Calu3 (cell line): ENCODE measurements at regions not wholly inside any gene's neighbourhood (a gene's known extent, or its start where the extent isn't known, plus 50 kb on each side); places are given as distances from the start of the nearest gene placed in this dataset.

Experiments
- BruUV-seq: library from RNA; stranded (reverse); fragments of 400-500 nt; replicated peaks from 2 replicates; lab custom pipeline; 2021; lab: Mats Ljungman, UMichigan
- CTCF ChIA-PET: fragments of 300-600 bp; sonication (Branson Sonifier 250); formaldehyde crosslinking; loops from one replicate; lab custom pipeline; 2022; ENCODE audit warnings: antibody characterized with exemption; lab: Charles Lee
- DNase-seq: peaks from one replicate; pipeline ENCODE4 v3.0.0; 2022
- H3K27ac Mint-ChIP-seq: one replicate; pipeline ENCODE4 v1.8.0; 2022; ENCODE audit warnings: mixed read lengths; ENCODE audit not compliant: unreplicated experiment
- H3K27me3 Mint-ChIP-seq: one replicate; pipeline ENCODE4 v1.8.0; 2022; ENCODE audit warnings: mixed read lengths; ENCODE audit not compliant: unreplicated experiment
- H3K36me3 Mint-ChIP-seq: one replicate; pipeline ENCODE4 v1.8.0; 2022; ENCODE audit warnings: mild to moderate bottlenecking, moderate library complexity, mixed read lengths; ENCODE audit not compliant: insufficient read depth, unreplicated experiment
- H3K4me1 Mint-ChIP-seq: one replicate; pipeline ENCODE4 v1.8.0; 2022; ENCODE audit warnings: mild to moderate bottlenecking, low read depth, mixed read lengths; ENCODE audit not compliant: unreplicated experiment
- H3K4me3 Mint-ChIP-seq: one replicate; pipeline ENCODE4 v1.8.0; 2022; ENCODE audit warnings: mild to moderate bottlenecking, low read depth, moderate library complexity, mixed read lengths; ENCODE audit not compliant: unreplicated experiment
- H3K9me3 Mint-ChIP-seq: one replicate; pipeline ENCODE4 v1.8.0; 2022; ENCODE audit warnings: low read depth, mixed read lengths; ENCODE audit not compliant: unreplicated experiment
- intact Hi-C: fragments of 100-400 bp; cut with micrococcal nuclease; formaldehyde crosslinking; loops from one replicate; pipeline ENCODE4 v1.10.0; 2022; ENCODE audit not compliant: unreplicated experiment
- TF ChIP-seq, protein P1 (sequence below): fragments of 200-600 bp; IDR thresholded peaks from one replicate; pipeline ENCODE4 v1.8.0; 2022; ENCODE audit warnings: antibody characterized with exemption; ENCODE audit not compliant: unreplicated experiment

DNA sequence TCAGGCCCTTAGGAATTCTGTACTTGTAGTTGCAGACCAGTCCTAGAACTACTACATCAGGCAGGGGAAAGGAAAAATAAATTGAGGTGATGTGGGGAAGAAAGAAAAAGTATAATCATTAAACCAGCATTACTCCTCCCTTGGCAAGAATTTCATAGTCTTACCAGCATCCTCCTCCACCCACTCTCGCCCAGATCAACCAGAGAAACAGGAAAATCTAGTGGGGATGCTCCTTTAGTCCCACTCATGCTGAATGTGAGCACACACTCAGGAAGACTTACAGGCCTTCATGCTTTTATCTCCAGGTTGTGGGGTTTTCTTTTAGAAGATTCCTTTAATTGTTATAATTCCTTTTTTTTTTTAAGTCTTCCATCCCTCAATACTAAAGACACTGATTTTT, 129.3 kb upstream of the CCDC150 start:
- peak overlapping the region; percentile 37 for H3K27ac Mint-ChIP-seq
- H3K4me3 Mint-ChIP-seq: peak overlapping the region; percentile 4
- no TSS peak for BruUV-seq
- CTCF ChIA-PET: no interaction called here
- H3K9me3 Mint-ChIP-seq: no peaks in the 10 kb centered on the region
- peaks cover 38% of the 10 kb centered on the region for H3K4me1 Mint-ChIP-seq
- peak; percentile 62 for DNase-seq
- H3K27me3 Mint-ChIP-seq: no peaks in the 10 kb centered on the region
- TF ChIP-seq, protein P1, sequence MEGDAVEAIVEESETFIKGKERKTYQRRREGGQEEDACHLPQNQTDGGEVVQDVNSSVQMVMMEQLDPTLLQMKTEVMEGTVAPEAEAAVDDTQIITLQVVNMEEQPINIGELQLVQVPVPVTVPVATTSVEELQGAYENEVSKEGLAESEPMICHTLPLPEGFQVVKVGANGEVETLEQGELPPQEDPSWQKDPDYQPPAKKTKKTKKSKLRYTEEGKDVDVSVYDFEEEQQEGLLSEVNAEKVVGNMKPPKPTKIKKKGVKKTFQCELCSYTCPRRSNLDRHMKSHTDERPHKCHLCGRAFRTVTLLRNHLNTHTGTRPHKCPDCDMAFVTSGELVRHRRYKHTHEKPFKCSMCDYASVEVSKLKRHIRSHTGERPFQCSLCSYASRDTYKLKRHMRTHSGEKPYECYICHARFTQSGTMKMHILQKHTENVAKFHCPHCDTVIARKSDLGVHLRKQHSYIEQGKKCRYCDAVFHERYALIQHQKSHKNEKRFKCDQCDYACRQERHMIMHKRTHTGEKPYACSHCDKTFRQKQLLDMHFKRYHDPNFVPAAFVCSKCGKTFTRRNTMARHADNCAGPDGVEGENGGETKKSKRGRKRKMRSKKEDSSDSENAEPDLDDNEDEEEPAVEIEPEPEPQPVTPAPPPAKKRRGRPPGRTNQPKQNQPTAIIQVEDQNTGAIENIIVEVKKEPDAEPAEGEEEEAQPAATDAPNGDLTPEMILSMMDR: no peak
- intact Hi-C loops: loop anchor here (5.0 kb wide), 1 partner anchor 43 kb away; no protein-coding TSS in a partner anchor
- peaks cover 7% of the 10 kb centered on the region for H3K36me3 Mint-ChIP-seq

DNA sequence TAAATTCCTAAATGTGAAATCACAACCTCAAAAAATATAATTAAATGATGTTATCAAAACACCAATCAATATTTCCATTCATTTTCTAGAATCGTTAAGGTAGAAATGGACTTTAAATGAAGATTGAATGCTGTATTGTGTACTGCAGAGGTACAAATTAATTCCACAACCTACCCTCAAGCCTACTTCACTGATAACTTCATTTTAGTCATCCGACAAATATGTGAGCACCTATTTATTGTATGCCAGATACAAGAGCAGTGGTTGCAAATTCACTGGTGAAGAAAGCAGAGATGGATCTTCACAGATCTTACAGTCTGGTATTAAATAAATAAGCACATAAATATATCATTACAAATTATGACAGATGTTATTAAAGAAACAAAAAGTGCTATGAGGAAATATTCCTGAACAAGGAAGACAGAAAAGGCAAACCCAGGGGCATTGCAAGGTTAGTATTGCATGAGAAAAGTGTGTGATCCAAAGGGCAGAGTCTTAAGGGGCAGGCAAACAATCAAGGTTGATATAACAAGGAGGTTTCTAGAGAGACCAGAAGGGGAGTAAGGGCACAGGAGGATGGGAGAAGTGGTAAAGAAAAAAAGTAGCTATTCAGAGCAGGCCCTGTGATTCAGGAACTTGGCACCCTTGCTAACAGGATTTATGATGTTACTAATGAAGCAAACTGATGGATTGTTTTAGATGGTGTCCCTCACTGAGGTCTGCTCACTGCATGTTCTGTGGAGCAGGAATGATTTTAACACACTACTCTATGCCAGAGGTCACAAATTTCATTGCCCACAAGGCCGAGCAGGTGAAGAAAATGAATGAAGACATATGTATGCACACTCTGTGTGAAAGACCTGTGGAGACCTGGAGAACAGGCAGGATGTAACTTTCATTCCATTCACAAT, 128.0 kb upstream of the CCDC150 start:
- Mint-ChIP-seq H3K36me3 (peaks cover 7% of the 10 kb centered on the region), H3K4me1 (peaks cover 38% of the 10 kb centered on the region), H3K27me3 (no peaks in the 10 kb centered on the region), H3K4me3 (no peak overlapping the region), H3K27ac (peak overlapping the region; percentile 55), H3K9me3 (no peaks in the 10 kb centered on the region)
- intact Hi-C loops: loop anchor here (5.0 kb wide), 1 partner anchor 44 kb away; no protein-coding TSS in a partner anchor
- TF ChIP-seq, protein P1: no peak
- no TSS peak for BruUV-seq
- CTCF ChIA-PET: no interaction called here
- no peak for DNase-seq

DNA sequence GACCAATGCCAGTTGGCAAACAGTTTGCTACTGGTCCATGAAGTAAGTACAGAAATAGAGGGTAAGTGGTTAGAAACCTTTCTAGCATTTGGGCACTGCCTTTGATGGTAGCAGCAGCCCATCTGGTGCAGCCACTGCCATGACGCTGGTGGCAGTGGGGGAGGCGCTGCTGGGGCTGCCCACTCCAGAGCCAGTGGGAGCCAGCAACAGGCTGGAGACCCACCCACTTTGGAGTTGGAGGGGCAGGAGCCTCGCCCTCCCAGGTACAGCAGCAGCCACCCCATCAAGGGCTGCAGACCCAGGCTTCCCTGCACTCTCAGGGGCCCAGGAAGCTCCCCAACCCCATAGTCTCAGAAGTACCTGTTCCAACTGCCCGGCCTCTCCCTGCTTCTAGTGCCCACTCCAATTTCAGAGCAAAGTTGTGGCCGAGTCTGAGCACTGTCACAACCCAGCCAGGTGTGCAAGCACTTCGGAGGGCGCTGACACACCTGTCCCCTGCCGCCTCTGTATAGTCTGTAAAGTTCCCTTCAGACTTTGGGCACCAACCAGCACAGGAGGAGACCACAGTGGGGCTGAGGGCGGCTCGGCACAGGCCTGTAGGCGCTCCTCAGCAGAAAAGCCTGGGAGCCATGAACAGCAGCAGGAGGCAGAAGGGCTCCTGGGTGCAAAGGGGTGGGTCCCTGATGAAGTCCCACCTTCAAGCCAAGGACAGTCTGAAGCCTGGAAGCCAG, 125.6 kb upstream of the CCDC150 start:
- TF ChIP-seq, protein P1: no peak
- Mint-ChIP-seq H3K27ac (no peak overlapping the region), H3K4me1 (peaks cover 29% of the 10 kb centered on the region), H3K4me3 (no peak overlapping the region), H3K9me3 (no peaks in the 10 kb centered on the region), H3K27me3 (no peaks in the 10 kb centered on the region), H3K36me3 (peaks cover 7% of the 10 kb centered on the region)
- no TSS peak for BruUV-seq
- CTCF ChIA-PET: no interaction called here
- intact Hi-C loops: loop anchor here (5.0 kb wide), 1 partner anchor 47 kb away; no protein-coding TSS in a partner anchor
- DNase-seq: no peak

DNA sequence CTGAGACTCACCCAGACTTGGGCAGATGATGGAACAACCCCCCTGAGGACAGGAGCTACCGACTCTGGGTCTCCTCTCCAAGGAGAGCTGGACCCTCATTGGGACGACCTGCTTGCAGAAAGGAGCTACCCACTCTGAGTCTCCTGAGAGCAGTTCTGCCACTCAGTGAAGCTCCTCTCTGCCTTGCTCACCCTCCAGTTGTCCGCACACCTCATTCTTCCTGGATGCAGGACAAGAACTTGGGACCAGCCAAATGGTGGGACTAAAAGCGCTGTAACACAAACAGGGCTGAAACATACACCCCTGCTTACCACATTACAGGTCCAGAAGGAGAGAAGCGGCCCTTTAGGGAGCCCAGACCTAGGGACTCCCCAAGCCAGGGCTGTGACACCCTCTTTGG, 124.9 kb upstream of the CCDC150 start:
- Mint-ChIP-seq H3K27me3 (no peaks in the 10 kb centered on the region), H3K4me1 (peaks cover 28% of the 10 kb centered on the region), H3K36me3 (peaks cover 7% of the 10 kb centered on the region), H3K4me3 (no peak overlapping the region), H3K27ac (no peak overlapping the region), H3K9me3 (no peaks in the 10 kb centered on the region)
- BruUV-seq: no TSS peak
- no peak for DNase-seq
- intact Hi-C loops: loop anchor here (5.0 kb wide), 1 partner anchor 47 kb away; no protein-coding TSS in a partner anchor
- CTCF ChIA-PET: no interaction called here
- TF ChIP-seq, protein P1: no peak
